ENCODE measurements at regions not wholly inside any gene's neighbourhood (a gene's known extent, or its start where the extent isn't known, plus 50 kb on each side); places are given as distances from the start of the nearest gene placed in this dataset.

DNA sequence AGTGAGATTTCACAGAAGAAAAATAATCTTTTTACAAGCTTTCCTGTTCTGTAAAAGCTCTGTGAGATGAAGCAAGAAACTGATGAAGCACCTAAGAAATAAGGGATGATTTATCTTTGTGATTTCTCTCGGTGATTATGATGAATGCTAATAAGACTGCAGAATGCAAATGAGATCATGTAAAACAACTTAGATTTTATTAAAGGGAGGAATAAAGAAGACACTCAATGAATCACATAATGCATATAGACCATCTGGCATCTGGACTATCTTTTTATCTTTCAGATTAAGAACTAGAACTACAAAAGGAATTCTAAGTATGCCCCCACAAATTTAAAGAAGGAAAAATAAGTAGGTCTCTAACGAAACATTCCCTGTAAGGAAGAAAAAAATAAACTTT, 361.5 kb upstream of the OPRM1 start:
- Histone ChIP-seq H3K9ac (ENCODE audit: control insufficient read depth, extremely low read depth, insufficient read depth, low read length) (no peak overlapping the region), H3K9me1 (ENCODE audit: control insufficient read depth, extremely low read depth, insufficient read depth, low read length) (no peaks in the 10 kb centered on the region), H2AFZ (ENCODE audit: control insufficient read depth, low read length) (no peak overlapping the region), H3K79me2 (ENCODE audit: control insufficient read depth, insufficient read depth, low read length) (no peaks in the 10 kb centered on the region), H3K9me3 (ENCODE audit: control insufficient read depth, low read depth, low read length) (no peaks in the 10 kb centered on the region), H3K27ac (ENCODE audit: control insufficient read depth, insufficient read depth, low read length) (no peak overlapping the region), H3K36me3 (ENCODE audit: control insufficient read depth in 2 of 2, extremely low read depth in 1 of 2, insufficient read depth in 2 of 2, low read length in 2 of 2) (no peaks in the 10 kb centered on the region), H3K4me3 (ENCODE audit: control insufficient read depth in 2 of 3, extremely low read depth in 1 of 3, insufficient read depth in 2 of 3, low read depth in 1 of 3, low read length in 3 of 3) (no peak overlapping the region), H3K4me1 (ENCODE audit: control insufficient read depth, extremely low read depth, insufficient read depth, low read length) (no peaks in the 10 kb centered on the region), H3K4me2 (ENCODE audit: control insufficient read depth, extremely low read depth, insufficient read depth, low read depth, low read length) (no peak overlapping the region), H3K27me3 (ENCODE audit: control insufficient read depth, extremely low read depth, insufficient read depth, low read length) (no peaks in the 10 kb centered on the region), H4K20me1 (ENCODE audit: control insufficient read depth, extremely low read depth, insufficient read depth, low read length) (no peaks in the 10 kb centered on the region)
- dilution Hi-C loops (cut with MboI; ENCODE audit: extremely low pct_ligation_motif_present, low sequenced_read_pairs) = no loop called here
- no peak for TF ChIP-seq EZH2 (IDR thresholded peaks at IDR 0.05; ENCODE audit: low read length)
- TF ChIP-seq, protein P1, sequence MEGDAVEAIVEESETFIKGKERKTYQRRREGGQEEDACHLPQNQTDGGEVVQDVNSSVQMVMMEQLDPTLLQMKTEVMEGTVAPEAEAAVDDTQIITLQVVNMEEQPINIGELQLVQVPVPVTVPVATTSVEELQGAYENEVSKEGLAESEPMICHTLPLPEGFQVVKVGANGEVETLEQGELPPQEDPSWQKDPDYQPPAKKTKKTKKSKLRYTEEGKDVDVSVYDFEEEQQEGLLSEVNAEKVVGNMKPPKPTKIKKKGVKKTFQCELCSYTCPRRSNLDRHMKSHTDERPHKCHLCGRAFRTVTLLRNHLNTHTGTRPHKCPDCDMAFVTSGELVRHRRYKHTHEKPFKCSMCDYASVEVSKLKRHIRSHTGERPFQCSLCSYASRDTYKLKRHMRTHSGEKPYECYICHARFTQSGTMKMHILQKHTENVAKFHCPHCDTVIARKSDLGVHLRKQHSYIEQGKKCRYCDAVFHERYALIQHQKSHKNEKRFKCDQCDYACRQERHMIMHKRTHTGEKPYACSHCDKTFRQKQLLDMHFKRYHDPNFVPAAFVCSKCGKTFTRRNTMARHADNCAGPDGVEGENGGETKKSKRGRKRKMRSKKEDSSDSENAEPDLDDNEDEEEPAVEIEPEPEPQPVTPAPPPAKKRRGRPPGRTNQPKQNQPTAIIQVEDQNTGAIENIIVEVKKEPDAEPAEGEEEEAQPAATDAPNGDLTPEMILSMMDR (optimal IDR thresholded peaks at IDR 0.05 in 1 of 3, IDR thresholded peaks at IDR 0.05 in 1 of 3, conservative IDR thresholded peaks at IDR 0.05 in 1 of 3; ENCODE audit: extremely low read depth in 1 of 3, insufficient read depth in 2 of 3, low read length in 3 of 3) = no peak
- FAIRE-seq (no peak), DNase-seq (ENCODE audit: low read depth, low spot score) (no peak)

- Histone ChIP-seq H3K4me3 (ENCODE audit: control insufficient read depth in 2 of 3, extremely low read depth in 1 of 3, insufficient read depth in 2 of 3, low read depth in 1 of 3, low read length in 3 of 3) (no peak overlapping the region), H3K9me3 (ENCODE audit: control insufficient read depth, low read depth, low read length) (no peaks in the 10 kb centered on the region), H2AFZ (ENCODE audit: control insufficient read depth, low read length) (no peak overlapping the region), H3K9ac (ENCODE audit: control insufficient read depth, extremely low read depth, insufficient read depth, low read length) (no peak overlapping the region), H3K36me3 (ENCODE audit: control insufficient read depth in 2 of 2, extremely low read depth in 1 of 2, insufficient read depth in 2 of 2, low read length in 2 of 2) (no peaks in the 10 kb centered on the region), H3K9me1 (ENCODE audit: control insufficient read depth, extremely low read depth, insufficient read depth, low read length) (no peaks in the 10 kb centered on the region), H3K4me1 (ENCODE audit: control insufficient read depth, extremely low read depth, insufficient read depth, low read length) (no peaks in the 10 kb centered on the region), H3K27me3 (ENCODE audit: control insufficient read depth, extremely low read depth, insufficient read depth, low read length) (no peaks in the 10 kb centered on the region), H3K79me2 (ENCODE audit: control insufficient read depth, insufficient read depth, low read length) (no peaks in the 10 kb centered on the region), H3K27ac (ENCODE audit: control insufficient read depth, insufficient read depth, low read length) (no peak overlapping the region), H4K20me1 (ENCODE audit: control insufficient read depth, extremely low read depth, insufficient read depth, low read length) (no peaks in the 10 kb centered on the region), H3K4me2 (ENCODE audit: control insufficient read depth, extremely low read depth, insufficient read depth, low read depth, low read length) (no peak overlapping the region)
- FAIRE-seq = no peak
- dilution Hi-C loops (cut with MboI; ENCODE audit: extremely low pct_ligation_motif_present, low sequenced_read_pairs) = no loop called here
- no peak for DNase-seq (ENCODE audit: low read depth, low spot score)
- no peak for TF ChIP-seq EZH2 (IDR thresholded peaks at IDR 0.05; ENCODE audit: low read length)
- TF ChIP-seq, protein P1 (optimal IDR thresholded peaks at IDR 0.05 in 1 of 3, IDR thresholded peaks at IDR 0.05 in 1 of 3, conservative IDR thresholded peaks at IDR 0.05 in 1 of 3; ENCODE audit: extremely low read depth in 1 of 3, insufficient read depth in 2 of 3, low read length in 3 of 3) = no peak
These were observed 365.3 kb upstream of the OPRM1 start for GRCh38 chr6:153673750-153674149.

Data from keratinocyte (primary cell).